HG02970 (cell line): ENCODE measurements at regions not wholly inside any gene's neighbourhood (a gene's known extent, or its start where the extent isn't known, plus 50 kb on each side); places are given as distances from the start of the nearest gene placed in this dataset.
"Not testable (repeated sequence)": the region's sequence is repeated elsewhere in the genome, so short reads cannot be mapped to it uniquely, and the experiment has no call there.

Experiments used
- ATAC-seq: cut with Tn5 transposase; IDR thresholded peaks from one replicate; pipeline ENCODE4 v1.9.1; 2021; ENCODE audit warnings: mild to moderate bottlenecking, moderate library complexity, moderate number of reproducible peaks; ENCODE audit not compliant: unreplicated experiment, low FRiP score

- no peak for ATAC-seq
Observed at GRCh38 chr7:79787096-79787495, 333.6 kb upstream of the MAGI2 start.

DNA sequence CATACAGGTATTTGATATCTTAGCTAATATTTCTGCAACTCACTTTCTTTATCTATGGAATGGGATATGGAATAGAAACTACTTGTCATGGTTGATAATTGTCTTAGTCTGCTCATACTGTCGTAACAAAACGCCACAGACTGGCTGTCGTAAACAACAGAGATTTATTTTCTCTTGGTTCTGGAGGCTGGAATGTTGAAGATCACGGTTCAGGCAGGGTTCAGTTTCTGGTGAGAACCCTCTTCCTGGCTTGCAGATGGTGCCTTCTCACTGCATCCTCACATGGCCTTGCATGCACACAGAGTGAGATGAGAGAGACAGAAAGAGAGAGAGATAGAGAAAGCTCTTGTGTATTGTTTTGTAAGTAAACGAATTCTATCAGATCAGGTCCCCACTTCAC lies 332.7 kb upstream of the MAGI2 start:
- ATAC-seq = no peak

- ATAC-seq = no peak
Observed at GRCh38 chr7:79785556-79785955, 332.1 kb upstream of the MAGI2 start.

- ATAC-seq = no peak
Observed at GRCh38 chr7:79782906-79783305, 329.4 kb upstream of the MAGI2 start.

GRCh38 chr7:79782256-79782655 lies 328.8 kb upstream of the MAGI2 start:
- ATAC-seq = no peak

DNA sequence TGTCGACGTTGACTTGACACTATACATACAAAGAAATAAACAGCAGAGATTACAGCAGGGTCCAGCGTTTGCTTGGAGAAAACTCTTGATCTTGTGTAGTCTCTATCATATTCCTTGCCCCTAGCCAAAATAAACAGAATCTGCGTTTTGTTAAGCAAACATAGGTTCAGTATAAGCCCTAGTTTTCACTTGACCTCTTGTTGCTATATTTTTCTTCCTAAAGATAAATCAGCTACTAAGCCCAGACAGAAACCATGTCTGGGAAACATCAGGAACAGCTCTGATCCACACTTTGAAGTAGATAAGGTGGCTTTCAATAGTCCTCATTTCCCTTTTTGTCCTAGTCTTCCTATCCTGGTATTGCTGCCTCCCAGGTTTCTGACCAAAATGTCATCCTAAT lies 328.2 kb upstream of the MAGI2 start:
- no peak for ATAC-seq

GRCh38 chr7:79778786-79779770 lies 325.6 kb upstream of the MAGI2 start:
- no peak for ATAC-seq

DNA sequence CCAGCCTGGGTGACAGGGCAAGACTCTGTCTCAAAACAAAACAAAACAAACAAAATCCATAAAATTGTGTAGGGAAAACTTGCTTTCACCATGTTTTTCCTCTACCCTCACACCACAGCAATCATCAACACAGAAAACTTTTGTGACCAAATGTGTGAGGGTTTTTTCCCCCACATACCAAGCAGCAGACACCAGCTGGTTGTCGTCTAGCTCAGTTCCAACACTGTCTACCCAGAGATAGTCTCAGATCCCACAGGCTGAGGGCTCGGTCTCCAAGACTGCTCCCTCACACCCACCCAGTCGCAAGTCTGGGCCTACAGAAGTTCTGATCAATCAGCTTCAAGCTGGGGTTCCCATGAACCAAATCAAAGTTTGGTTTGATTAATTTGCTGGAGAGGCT lies 322.4 kb upstream of the MAGI2 start:
- ATAC-seq = no peak

GRCh38 chr7:79774150-79774549 lies 320.7 kb upstream of the MAGI2 start:
- ATAC-seq = no peak

DNA sequence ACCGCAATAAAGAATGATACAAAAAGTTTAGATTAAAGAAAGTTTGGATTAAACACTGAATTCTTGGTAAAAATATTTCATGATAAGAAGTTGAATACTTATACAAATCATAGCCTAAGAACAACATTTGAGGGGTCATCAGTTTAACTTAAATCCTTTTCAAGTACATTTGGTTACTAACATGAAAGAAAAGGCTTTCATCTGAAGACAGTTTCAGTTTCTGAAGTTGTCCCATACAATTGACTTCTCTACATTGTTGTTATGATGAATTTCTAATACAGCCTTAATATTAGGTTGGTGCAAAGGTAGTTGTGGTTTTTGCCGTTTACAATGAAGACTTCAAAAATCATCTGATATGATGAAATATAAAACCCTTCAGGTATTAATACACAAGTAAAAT lies 317.5 kb upstream of the MAGI2 start:
- ATAC-seq = no peak

DNA sequence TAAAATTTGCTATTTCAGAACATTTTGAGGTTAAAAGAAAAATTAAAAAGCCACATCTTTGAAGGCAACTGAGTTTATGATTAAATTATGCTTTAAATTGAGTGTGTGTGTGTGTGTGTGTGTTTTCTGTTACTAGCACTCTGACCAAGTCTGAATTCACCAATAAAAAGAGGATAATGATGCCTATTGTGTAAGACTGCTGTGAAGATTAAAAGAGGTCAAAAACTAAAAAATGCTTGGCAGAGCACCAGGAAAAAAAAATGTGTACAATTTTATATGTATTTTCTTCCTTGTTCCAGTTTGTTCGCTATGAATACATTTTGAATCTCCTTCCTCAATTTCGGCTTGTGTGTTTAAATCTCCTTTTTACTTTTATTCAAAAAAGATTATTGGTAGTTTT lies 316.6 kb upstream of the MAGI2 start:
- no peak for ATAC-seq

DNA sequence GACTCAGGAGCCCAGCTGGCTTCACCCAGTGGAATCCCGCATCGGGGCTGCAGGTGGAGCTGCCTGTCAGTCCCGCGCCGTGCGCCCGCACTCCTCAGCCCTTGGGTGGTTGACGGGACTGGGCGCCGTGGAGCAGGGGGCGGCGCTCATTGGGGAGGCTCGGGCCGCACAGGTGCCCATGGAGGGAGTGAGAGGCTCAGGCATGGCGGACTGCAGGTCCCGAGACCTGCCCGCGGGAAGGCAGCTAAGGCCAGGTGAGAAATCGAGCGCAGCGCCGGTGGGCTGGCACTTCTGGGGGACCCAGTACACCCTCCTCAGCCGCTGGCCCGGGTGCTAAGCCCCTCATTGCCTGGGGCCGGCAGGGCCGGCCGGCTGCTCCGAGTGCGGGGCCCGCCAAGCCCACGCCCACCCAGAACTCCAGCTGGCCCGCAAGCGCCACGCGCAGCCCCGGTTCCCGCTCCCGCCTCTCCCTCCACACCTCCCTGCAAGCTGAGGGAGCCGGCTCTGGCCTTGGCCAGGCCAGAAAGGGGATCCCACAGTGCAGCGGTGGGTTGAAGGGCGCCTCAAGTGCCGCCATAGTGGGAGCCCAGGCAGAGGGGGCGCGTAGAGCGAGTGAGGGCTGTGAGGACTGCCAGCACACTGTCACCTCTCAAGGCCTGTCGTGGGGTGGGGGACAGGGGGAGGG lies 314.6 kb upstream of the MAGI2 start:
- ATAC-seq = not testable (repeated sequence)

DNA sequence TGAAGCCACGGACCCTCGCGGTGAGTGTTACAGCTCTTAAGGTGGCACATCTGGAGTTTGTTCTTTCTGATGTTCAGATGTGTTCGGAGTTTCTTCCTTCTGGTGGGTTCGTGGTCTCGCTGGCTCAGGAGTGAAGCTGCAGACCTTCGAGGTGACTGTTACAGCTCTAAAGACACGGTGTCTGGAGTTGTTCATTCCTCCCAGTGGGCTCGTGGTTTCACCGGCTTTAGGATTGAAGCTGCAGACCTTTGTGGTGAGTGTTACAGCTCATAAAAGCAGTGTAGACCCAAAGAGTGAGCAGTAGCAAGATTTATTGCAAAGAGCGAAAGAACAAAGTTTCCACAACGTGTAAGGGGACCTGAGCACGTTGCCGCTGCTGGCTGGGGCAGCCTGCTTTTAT lies 313.7 kb upstream of the MAGI2 start:
- ATAC-seq = not testable (repeated sequence)

GRCh38 chr7:79761876-79762429 lies 308.5 kb upstream of the MAGI2 start:
- ATAC-seq = no peak

- ATAC-seq = not testable (repeated sequence)
Observed at GRCh38 chr7:79750941-79751340, 297.5 kb upstream of the MAGI2 start.

DNA sequence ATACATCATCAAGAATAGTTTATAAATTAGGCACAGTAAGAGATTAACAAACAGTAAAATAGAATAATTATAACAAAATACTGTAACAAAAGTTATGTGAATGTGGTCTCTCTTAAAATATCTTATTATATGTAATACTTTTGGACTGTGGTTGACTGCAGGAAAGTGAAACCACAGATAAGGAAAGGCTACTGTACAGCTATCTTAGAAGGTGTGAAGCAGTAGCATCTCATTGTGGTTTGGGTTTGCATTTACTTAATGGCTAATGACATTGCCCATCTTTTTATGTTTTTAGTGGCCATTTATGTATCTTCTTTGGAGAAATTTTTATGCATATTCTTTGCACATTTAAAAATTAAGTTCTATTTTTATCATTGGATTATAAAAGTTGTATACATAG lies 296.4 kb upstream of the MAGI2 start:
- no peak for ATAC-seq

- ATAC-seq = no peak
Observed at GRCh38 chr7:79741684-79742083, 288.2 kb upstream of the MAGI2 start.

DNA sequence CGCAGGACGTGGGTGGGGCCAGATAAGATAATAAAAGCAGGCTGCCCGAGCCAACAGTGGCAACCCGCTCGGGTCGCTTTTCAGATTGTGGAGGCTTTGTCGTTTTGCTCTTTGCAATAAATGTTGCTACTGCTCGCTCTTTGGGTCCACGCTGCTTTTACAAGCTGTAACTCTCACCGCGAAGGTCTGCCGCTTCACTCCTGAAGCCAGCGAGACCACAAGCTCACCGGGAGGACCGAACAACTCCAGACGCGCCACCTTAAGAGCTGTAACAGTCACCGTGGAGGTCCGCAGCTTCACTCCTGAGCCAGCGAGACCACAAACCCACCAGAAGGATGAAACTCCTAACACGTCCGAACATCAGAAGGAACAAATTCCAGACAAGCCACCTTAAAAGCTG lies 286.6 kb upstream of the MAGI2 start:
- no peak for ATAC-seq

- not testable (repeated sequence) for ATAC-seq
Observed at GRCh38 chr7:79739036-79739709, 285.7 kb upstream of the MAGI2 start.

- no peak for ATAC-seq
Observed at GRCh38 chr7:79736418-79736817, 283.0 kb upstream of the MAGI2 start.

- no peak for ATAC-seq
Observed at GRCh38 chr7:79735012-79735411, 281.5 kb upstream of the MAGI2 start.
